SK-N-SH treated with all-trans-retinoic acid at 6 μM for 48 hours (cell line): ENCODE measurements at regions not wholly inside any gene's neighbourhood (a gene's known extent, or its start where the extent isn't known, plus 50 kb on each side); places are given as distances from the start of the nearest gene placed in this dataset.

Experiments
- ATAC-seq: fragments of 200-7000 bp; cut with Tn5 transposase; 3 replicates; pipeline ENCODE4 v1.9.1; 2020; ENCODE audit warnings: mild to moderate bottlenecking, moderate library complexity
- ARNTL ChIP-seq: fragments of 450-650 bp; formaldehyde crosslinking; IDR thresholded peaks from 2 replicates; pipeline ENCODE4 v1.5.0; 2020; ENCODE audit warnings: low read depth, mild to moderate bottlenecking, moderate library complexity, borderline replicate concordance
- ESRRG ChIP-seq: fragments of 250-450 bp; sonication (Bioruptor Pico); IDR thresholded peaks from 2 replicates; pipeline ENCODE4 v1.6.1; 2021; ENCODE audit warnings: mild to moderate bottlenecking
- GLIS3 ChIP-seq: fragments of 250-450 bp; sonication (Bioruptor Pico); IDR thresholded peaks from 2 replicates; pipeline ENCODE4 v1.5.0; 2020; ENCODE audit warnings: mild to moderate bottlenecking, moderate library complexity
- ISL1 ChIP-seq: fragments of 250-450 bp; sonication (Bioruptor Pico); IDR thresholded peaks from 2 replicates; pipeline ENCODE4 v2.1.2; 2022; ENCODE audit warnings: mild to moderate bottlenecking, moderate library complexity
- OSR1 ChIP-seq: fragments of 250-450 bp; sonication (Bioruptor Pico); IDR thresholded peaks from 2 replicates; pipeline ENCODE4 v1.8.0; 2022; ENCODE audit warnings: moderate library complexity, mild to moderate bottlenecking, inconsistent platforms
- PATZ1 ChIP-seq: fragments of 250-450 bp; sonication (Bioruptor Pico); IDR thresholded peaks from 2 replicates; pipeline ENCODE4 v1.8.0; 2020; ENCODE audit warnings: mild to moderate bottlenecking, moderate library complexity, borderline replicate concordance
- POU6F1 ChIP-seq: fragments of 250-450 bp; sonication (Bioruptor Pico); IDR thresholded peaks from 2 replicates; pipeline ENCODE4 v1.8.0; 2021; ENCODE audit warnings: low read depth, mild to moderate bottlenecking, moderate library complexity, borderline replicate concordance
- PPARA ChIP-seq: fragments of 250-450 bp; sonication (Bioruptor Pico); IDR thresholded peaks from 2 replicates; pipeline ENCODE4 v1.5.0; 2020; ENCODE audit warnings: mild to moderate bottlenecking, borderline replicate concordance
- RARB ChIP-seq: fragments of 250-450 bp; sonication (Bioruptor Pico); IDR thresholded peaks from 2 replicates; pipeline ENCODE4 v1.8.0; 2021; ENCODE audit warnings: mild to moderate bottlenecking, moderate library complexity
- SNAI2 ChIP-seq: fragments of 250-450 bp; sonication (Bioruptor Pico); IDR thresholded peaks from 2 replicates; pipeline ENCODE4 v1.5.0; 2020; ENCODE audit warnings: mild to moderate bottlenecking, moderate library complexity
- TCF4 ChIP-seq: fragments of 250-450 bp; sonication (Bioruptor Pico); IDR thresholded peaks from 2 replicates; pipeline ENCODE4 v1.8.0; 2021; ENCODE audit warnings: mild to moderate bottlenecking, moderate library complexity, borderline replicate concordance
- TOX ChIP-seq: fragments of 250-450 bp; sonication (Bioruptor Pico); IDR thresholded peaks from 2 replicates; pipeline ENCODE4 v1.8.0; 2021; ENCODE audit warnings: mild to moderate bottlenecking, moderate library complexity, borderline replicate concordance
- TSHZ2 ChIP-seq: fragments of 250-450 bp; sonication (Bioruptor Pico); IDR thresholded peaks from 2 replicates; pipeline ENCODE4 v1.5.0; 2020; ENCODE audit warnings: mild to moderate bottlenecking, moderate library complexity
- ZC3H10 ChIP-seq: fragments of 250-450 bp; sonication (Bioruptor Pico); IDR thresholded peaks from 2 replicates; pipeline ENCODE4 v1.5.1; 2021; ENCODE audit warnings: mild to moderate bottlenecking, moderate library complexity
- ZFP3 ChIP-seq: fragments of 250-450 bp; sonication (Bioruptor Pico); IDR thresholded peaks from 2 replicates; pipeline ENCODE4 v1.5.0; 2020; ENCODE audit warnings: mild to moderate bottlenecking, moderate library complexity
- ZFP30 ChIP-seq: fragments of 450-650 bp; formaldehyde crosslinking; IDR thresholded peaks from 2 replicates; pipeline ENCODE4 v1.5.0; 2022; ENCODE audit warnings: mild to moderate bottlenecking, moderate library complexity
- ZNF565 ChIP-seq: fragments of 450-650 bp; formaldehyde crosslinking; conservative IDR thresholded peaks from 2 replicates; pipeline ENCODE4 v1.5.0; 2020; ENCODE audit warnings: low read depth, mild to moderate bottlenecking, moderate library complexity
- ZNF70 ChIP-seq: fragments of 450-650 bp; formaldehyde crosslinking; IDR thresholded peaks from 2 replicates; pipeline ENCODE4 v1.5.0; 2020; ENCODE audit warnings: mild to moderate bottlenecking, moderate library complexity
- ZNF8 ChIP-seq: fragments of 450-650 bp; formaldehyde crosslinking; IDR thresholded peaks from 2 replicates; pipeline ENCODE4 v1.5.0; 2020; ENCODE audit warnings: mild to moderate bottlenecking, moderate library complexity
- TF ChIP-seq, protein P1 (sequence below): fragments of 250-450 bp; sonication (Bioruptor Pico); IDR thresholded peaks from 2 replicates; pipeline ENCODE4 v1.5.1; 2021; ENCODE audit warnings: mild to moderate bottlenecking, moderate library complexity

- no peak for ATAC-seq
- TF ChIP-seq ZNF565, result no peak
- peak; percentile 30; the same call in 1 of the 2 replicates for TF ChIP-seq TCF4 (CRISPR knock-in tag)
- TF ChIP-seq ZC3H10 (CRISPR knock-in tag), result no peak
Observed at GRCh38 chr16:65867276-65867960, 499.1 kb upstream of the CDH5 start.

DNA sequence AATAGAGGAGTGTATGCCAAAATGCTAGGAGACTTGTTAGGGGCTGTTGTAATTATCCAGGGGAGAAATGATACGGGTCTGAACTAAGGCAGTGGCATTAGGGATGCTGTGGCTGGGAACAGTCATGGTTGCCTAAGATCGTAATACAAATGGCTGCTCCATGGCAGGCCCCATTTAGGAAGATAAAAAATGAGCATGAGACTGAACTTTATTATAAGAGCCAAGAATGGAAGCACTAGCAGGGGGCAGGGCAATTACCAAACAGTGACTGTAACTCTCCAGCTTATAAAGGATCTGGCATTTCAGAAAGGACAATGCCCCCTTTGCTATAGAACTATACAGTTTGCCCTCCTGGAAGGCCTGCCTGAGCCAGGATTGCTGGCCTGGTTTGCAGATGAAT lies 503.3 kb upstream of the CDH5 start:
- TF ChIP-seq TOX (CRISPR knock-in tag) (no peak), ZC3H10 (CRISPR knock-in tag) (no peak), POU6F1 (CRISPR knock-in tag) (no peak)
- no peak for ATAC-seq

GRCh38 chr16:65861131-65861731 lies 505.3 kb upstream of the CDH5 start:
- no peak for TF ChIP-seq PPARA
- no peak for TF ChIP-seq ZNF8
- no peak for TF ChIP-seq RARB (CRISPR knock-in tag)
- no peak for TF ChIP-seq TOX (CRISPR knock-in tag)
- TF ChIP-seq ZNF70 (CRISPR knock-in tag), result no peak
- TF ChIP-seq POU6F1 (CRISPR knock-in tag), result no peak
- TF ChIP-seq TSHZ2 (CRISPR knock-in tag), result no peak
- no peak for TF ChIP-seq ESRRG (CRISPR knock-in tag)
- no peak for TF ChIP-seq TCF4 (CRISPR knock-in tag)
- no peak for TF ChIP-seq ISL1
- TF ChIP-seq ARNTL, result no peak
- TF ChIP-seq, protein P1, sequence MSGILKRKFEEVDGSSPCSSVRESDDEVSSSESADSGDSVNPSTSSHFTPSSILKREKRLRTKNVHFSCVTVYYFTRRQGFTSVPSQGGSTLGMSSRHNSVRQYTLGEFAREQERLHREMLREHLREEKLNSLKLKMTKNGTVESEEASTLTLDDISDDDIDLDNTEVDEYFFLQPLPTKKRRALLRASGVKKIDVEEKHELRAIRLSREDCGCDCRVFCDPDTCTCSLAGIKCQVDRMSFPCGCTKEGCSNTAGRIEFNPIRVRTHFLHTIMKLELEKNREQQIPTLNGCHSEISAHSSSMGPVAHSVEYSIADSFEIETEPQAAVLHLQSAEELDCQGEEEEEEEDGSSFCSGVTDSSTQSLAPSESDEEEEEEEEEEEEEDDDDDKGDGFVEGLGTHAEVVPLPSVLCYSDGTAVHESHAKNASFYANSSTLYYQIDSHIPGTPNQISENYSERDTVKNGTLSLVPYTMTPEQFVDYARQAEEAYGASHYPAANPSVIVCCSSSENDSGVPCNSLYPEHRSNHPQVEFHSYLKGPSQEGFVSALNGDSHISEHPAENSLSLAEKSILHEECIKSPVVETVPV (CRISPR knock-in tag), result no peak
- TF ChIP-seq OSR1 (CRISPR knock-in tag), result no peak
- no peak for TF ChIP-seq SNAI2
- no peak for ATAC-seq

- ATAC-seq, result no peak
Observed at GRCh38 chr16:65855171-65856145, 511.0 kb upstream of the CDH5 start.

More at GRCh38 chr16:65855171-65856145, 511.0 kb upstream of the CDH5 start:
- TF ChIP-seq ZNF565 (no peak), ZFP3 (CRISPR knock-in tag) (no peak), ZNF70 (CRISPR knock-in tag) (no peak), SNAI2 (no peak), GLIS3 (no peak), ISL1 (no peak), ZFP30 (CRISPR knock-in tag) (no peak), PATZ1 (CRISPR knock-in tag) (no peak), ZC3H10 (CRISPR knock-in tag) (no peak)
- TF ChIP-seq, protein P1 (CRISPR knock-in tag), result no peak
